Activated CD8-positive, alpha-beta memory T cell treated with anti-CD3 and anti-CD28 coated beads for 24 hours (primary cell): ENCODE measurements at regions not wholly inside any gene's neighbourhood (a gene's known extent, or its start where the extent isn't known, plus 50 kb on each side); places are given as distances from the start of the nearest gene placed in this dataset.

Source experiments
- DNase-seq: peaks from one replicate; pipeline ENCODE4 v3.0.0-alpha.2; 2020

DNA sequence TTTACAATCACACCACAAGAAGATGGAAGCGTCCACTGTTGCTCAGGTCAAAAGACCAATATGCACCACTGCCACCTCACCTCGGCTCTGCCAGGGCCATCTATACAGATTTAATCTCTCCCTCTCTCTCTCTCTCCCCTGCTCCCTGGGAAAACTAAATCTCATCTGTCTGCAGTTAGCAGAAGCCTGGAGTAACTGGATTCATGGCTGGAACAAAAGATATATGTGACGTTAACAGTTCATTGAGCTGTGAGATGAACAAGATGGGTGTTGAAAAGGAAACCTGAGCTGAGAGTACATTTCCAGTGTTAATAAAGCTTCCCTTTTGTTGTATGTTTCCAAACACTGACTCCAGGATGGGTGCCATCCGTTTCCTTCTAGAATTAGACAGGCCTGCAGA, 369.7 kb downstream of the CDK5RAP2 start:
- DNase-seq: no peak

DNA sequence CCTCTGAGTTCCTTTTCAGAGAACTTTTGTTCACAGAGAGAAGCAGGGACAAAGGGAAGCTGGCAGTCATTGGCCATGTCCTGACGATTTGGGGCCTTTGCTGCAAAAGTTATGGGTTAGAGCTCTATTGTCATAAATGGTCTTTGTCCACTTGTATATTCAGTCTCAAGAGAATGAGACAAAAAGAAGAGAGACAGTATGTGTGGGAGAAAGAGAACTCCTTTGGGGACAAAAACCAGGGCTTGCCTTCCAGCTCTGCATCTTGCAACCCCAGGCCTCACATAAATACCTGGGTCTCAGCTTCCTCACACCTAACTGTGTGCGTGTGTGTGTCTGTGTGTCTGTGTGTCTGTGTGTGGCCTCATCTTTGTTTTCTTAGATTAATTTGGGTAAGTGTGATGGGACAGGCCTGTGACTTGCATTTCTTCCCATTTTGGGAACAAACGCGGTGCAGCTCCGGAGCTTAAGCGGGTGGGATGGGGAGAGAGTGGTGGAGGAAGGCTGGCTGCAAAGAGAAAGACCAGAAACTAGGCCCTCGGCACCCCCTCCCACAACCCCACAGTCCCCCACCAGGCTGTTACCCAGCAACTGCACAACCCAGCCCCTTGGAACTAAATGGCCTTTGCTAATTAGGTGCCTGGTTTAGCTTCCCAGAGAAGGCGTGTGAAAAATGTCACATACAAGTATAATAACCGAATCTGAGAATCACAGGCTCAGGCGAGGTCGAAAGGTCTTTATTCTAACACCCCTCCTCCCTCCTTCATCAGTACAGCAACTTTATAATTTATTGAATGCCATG, 376.9 kb downstream of the CDK5RAP2 start:
- DNase-seq: no peak

DNA sequence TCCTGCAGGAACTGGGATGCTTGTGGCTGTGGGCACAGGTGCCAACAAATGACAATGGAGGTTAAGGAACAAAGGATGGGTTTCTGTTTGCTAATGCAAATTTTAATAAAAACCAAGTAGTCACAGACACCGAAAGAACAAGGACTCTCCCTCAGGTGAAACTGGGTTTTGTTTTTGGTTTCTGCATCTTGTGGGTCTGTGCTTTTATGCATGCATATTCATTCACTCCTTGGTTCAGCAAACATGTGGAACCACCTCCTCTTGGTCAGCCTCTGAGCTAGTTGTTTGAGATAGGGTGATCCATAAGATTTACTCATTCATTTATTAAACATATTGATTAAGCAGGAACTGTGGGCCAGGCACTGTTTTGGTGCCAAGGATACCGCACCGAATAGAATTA, 381.9 kb downstream of the CDK5RAP2 start:
- DNase-seq: no peak

DNA sequence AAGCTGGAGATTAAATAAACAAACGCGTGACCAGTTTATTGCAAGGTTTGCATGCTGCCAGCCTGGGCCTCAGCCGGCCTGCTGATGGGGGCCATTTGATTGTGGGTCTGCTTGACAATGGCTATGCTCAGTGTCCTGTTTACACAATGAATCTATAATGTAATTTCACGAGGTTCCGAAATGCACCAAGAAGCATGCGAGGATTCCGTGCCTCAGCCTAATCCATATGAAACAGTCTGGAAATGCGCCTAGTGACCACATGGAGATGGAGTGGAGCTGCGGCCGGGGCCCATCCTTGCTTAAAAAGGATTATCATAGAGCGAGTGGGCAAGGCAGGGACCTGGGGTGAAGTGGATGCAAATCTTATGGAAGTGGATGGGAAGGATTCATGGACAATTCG, 382.4 kb downstream of the CDK5RAP2 start:
- DNase-seq: no peak

DNA sequence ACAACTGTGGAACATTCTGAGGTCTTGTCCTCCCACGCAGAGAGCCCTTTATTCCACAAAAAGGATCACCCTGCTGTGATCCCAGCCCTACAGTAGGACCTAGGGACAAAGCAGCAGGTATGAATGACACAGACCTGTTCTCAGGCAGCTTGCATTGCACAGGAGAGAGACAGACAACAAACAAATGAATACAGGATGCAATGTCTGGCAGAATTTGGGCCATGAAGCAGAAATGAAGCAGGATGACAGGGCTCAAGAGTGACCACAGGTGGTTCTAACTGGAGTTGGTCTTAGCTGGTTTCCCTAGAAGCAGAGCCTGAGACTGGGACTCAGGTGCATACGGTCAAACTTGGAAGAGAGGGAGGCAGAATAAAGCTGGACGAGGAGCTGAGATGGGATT, 388.8 kb downstream of the CDK5RAP2 start:
- DNase-seq: no peak

DNA sequence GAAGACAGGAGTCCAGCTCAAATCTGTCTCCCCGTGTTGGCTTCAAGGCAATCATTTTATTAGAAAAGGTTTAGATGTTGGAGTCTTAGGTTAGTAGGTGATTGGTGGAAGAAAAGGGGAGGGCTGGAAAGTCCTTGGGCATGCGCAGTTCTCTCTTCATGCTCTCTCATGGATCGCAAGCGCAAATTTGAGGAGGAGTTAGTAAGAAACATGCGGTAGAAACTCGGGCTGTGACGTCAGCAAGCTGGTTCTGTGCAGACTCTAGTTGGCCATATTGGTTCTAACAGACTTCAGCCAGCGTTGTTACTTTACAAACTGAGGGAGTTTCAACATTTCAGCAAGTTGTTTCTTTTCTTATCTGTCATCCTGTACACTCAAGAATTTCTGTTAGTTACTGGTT, 392.2 kb downstream of the CDK5RAP2 start:
- no peak for DNase-seq

DNA sequence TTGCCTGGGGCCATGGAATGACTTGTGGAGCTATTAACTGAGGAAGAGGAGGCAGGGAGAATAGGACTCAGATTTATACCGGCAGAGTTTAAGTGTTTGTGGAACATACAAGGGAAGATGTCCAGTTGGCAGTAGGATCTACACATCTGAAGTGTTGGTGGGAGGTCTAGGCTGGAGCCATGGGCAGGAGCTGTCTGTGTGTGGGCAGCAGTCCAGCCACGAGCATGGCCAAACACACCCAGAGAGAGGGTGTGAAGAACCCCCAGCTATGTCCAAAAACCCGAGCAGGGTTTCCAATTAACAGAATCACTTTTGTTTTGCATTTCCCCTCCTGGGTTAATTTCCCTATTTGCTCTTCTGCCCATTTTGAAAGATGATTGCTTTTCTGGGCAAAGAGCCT, 393.7 kb downstream of the CDK5RAP2 start:
- DNase-seq: no peak

DNA sequence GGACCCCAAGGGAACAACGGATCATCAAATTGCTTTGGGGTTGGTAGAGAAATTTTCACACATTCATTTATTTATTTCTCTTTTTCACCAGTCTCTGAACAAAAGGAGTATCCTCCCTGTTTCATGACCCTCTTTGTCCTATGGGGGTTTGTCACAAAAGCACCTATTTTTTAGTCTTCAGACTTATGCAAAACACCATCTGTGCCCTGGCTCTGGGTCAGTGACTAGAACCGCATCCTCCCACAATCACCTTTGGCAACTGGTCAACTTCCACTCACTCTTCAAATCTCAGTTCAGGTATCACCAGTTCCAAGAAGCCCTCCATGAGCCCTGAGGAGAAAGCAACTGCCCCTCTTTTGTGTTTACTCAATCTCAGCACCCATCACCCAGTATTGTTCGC, 395.7 kb downstream of the CDK5RAP2 start:
- no peak for DNase-seq

DNA sequence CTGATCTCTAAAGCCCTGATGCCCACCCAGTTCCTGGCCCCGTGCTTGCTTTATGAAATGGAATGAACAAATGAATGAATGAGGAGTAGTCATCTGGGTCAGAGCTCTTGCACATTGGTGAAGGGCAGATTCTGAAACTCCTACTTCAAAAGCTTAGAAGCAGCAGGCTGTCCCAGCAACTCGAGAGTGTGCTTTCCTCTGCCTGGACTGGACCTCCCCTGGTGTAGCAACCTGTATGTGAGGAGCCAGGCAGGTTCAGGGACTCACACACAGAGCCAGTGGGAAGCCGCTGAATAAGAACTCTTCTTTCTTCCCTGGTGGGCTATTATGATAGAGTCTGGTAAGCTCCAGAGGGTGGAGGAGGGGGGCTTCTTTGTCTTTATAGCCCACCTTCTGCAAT, 396.4 kb downstream of the CDK5RAP2 start:
- DNase-seq: no peak

DNA sequence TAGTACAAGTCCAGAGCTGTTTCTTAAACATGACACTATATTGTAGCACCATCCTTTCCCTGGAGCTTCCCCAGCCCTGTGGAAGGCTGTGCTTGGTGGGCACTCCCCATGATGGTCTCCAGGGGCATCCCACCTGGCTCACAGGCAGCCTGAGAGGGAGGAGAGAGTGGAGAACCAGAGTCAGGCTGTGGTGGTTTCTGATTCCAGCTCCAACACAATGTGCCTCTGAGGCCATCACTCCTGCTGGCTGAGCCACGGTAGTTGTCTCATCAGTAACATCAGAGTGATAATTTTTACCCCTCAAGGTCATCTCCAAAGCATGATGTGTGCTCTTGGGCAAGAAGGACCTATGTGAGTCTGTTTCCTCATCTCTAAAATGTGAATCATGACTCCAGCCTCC, 398.0 kb downstream of the CDK5RAP2 start:
- DNase-seq: no peak

DNA sequence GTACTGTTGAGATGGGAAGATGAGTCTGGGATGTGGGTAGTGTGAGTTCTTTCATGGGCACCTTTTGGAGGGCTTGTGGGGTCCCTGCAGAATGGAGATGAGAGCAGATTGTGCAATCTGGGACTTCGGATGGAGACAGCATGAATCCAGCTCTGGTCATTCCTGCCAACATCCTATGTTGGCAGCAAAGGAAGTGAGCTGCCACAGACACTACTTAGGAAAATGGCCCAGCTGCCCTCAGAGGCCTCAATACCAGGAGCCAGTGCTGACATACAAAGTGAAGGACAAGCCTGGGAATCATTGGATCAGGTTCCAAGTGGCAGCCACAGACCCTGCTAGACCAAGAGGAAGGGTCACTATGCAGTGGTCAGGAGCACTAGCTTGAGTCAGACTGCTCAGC, 402.8 kb downstream of the CDK5RAP2 start:
- DNase-seq: no peak

DNA sequence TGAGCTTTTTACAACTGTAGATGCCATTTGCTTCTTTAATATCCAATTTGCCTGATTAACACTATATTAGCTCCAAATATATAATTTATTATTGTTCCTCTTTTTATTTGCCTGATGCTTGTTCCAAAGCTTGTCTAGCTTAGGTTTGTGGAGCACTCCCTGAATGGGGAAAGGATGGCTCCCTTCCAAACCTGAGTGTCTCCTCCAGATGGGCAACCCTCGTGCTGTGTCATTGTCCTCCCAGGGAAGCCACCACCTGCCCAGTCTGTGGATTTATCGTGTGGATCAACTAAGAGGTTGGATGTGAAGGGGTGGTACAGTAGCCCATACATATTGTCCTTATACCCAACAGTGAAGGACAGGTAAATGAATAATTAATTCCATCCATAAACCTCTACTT, 404.9 kb downstream of the CDK5RAP2 start:
- DNase-seq: no peak

DNA sequence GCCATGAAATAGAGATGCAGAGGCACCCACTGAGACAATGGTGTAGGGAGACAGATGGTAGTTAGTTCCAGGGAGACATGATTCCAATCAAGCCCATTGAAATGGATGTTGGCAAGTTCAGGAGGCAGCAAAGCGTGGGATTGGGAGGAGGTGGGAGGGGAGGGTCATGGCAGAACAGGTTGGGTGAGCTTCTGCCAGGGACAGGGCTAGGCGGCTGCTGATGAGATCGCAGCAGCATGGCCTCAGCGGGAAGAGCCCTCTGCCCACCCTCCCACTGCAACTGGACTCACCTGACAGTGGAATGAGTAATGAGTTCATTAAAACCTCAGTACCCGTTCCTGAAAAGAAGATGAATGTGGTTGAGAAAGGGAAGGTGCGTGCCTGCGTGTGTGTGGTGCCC, 418.2 kb downstream of the CDK5RAP2 start:
- no peak for DNase-seq

DNA sequence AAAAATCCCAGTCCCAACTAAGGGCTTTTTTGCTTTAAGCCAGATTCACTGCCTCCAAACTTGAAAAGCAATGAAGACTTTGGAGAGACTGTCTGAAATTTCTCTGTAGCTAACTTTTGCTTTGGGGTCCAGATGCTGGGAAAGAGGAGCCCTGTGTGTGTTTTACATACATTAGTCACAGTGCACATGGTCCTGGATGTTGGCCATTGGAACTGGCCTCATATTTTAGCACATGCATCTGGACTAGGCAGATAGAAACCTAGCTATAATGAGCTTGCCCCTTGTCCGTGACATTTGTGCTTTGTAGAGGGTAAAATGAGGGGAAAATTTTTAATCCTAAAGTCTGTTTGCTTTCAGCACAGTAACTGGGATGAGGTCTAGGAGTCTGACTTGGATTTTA, 421.7 kb downstream of the CDK5RAP2 start:
- DNase-seq: no peak

DNA sequence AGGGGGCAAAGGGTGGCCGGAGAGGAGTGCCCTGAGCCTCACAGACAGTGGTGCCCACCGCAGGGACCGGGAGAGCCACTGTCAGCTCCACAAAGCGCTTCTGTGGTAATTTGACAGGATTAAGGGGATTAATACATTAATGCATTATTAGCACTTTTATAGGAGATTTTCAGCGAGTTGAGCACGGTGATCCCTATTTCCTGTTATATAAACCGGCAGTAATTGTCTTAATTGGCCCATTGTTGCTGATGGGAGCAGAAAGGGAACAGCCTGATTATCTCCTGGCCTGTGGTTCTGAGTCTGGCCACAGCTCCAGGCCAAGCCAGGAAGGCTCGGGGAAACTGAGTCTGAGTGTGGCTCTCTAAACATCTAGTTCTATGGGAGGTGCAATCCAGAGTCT, 423.6 kb downstream of the CDK5RAP2 start:
- DNase-seq: no peak

DNA sequence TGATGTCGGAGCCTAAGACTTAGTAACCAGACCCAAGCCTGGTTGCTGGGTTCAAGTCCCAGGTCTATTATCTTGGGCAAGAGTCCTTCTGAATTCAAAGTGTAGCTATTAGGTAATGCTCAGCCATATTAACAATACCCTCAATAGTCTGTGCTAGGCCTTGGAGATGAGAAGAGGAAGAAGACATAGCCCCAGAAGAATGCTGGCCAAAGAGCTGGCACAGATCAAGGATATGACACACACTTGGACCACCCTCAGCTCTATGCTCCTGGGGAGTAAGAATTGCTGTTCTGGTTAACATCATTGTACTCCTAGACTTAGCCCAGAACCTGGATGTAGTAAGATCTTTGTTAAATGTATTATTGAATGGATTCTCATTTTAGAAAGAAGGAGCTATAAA, 426.7 kb downstream of the CDK5RAP2 start:
- DNase-seq: no peak

DNA sequence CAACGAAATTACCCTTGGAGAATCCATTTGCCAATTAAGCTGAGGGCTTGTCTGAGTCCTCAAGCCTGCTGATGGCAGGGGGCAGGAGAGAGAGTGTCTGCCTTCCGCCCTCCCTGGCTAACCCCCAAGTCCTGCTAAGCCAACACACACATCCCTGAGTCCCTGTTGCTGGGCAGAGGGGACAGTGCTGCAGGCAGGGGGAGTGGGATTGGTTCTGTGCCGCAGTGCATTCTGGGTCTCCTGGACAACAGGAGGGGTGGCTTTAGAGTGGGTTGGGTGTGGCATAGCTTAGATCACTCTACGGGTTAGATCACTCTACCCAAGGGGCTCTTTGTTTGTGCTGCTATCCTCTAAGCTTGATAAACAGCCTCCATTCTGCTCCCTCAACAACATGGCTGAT, 427.7 kb downstream of the CDK5RAP2 start:
- no peak for DNase-seq

DNA sequence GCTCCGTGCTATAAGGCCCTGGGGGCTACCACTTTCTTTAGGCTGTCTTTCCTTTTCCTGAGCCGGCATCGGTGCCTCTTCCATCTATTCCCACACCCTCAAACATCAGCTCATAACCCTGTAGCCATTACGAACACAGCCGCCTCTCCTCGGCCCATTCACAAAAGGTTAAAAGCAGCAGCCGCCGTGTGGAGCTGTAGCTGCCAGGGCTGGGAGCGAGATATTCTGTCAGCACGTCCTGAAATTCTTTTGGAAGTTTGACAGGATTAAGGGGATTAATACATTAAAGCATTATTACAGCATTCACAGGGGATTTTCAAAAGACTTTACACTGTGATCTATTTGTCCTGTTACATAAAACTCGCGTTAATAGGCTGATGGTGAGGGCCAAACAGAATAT, 428.2 kb downstream of the CDK5RAP2 start:
- no peak for DNase-seq

DNA sequence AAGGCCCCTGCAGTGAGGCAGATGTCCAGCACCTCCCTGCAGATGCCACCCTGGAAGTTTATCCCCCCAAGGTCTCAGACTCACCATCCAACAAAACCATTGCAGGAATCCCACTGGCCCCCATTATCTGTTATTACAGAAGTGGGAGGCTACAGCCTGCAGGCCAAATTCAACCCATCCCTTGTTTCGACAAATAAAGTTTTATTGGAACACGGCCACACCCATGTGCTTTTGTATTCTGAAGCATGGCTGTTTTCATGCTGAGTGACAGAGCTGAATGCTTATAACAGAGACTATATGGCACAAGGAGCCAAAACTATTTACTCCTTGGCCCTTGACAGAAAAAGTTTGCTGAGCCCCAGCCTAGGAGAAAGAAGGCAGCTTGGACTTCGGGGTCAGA, 428.8 kb downstream of the CDK5RAP2 start:
- no peak for DNase-seq

DNA sequence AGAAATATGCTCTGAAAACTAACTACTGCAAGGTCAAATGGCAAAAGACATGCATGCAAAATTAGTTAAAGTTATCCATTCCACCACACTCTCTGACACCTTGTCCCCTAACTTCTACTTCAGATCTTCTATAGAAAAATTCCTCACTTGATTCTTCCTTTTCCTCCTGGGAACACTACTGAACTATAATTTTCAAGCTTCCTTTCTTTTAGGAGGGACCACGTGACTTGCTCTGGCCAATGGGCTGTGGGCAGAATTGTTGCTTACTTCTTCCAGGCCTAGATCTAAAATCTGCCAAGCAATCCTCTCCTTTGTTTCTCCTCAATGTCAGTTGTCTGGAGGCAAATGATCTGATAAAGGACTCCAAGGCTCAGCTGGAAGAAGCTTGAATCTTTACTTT, 441.0 kb downstream of the CDK5RAP2 start:
- DNase-seq: no peak

DNA sequence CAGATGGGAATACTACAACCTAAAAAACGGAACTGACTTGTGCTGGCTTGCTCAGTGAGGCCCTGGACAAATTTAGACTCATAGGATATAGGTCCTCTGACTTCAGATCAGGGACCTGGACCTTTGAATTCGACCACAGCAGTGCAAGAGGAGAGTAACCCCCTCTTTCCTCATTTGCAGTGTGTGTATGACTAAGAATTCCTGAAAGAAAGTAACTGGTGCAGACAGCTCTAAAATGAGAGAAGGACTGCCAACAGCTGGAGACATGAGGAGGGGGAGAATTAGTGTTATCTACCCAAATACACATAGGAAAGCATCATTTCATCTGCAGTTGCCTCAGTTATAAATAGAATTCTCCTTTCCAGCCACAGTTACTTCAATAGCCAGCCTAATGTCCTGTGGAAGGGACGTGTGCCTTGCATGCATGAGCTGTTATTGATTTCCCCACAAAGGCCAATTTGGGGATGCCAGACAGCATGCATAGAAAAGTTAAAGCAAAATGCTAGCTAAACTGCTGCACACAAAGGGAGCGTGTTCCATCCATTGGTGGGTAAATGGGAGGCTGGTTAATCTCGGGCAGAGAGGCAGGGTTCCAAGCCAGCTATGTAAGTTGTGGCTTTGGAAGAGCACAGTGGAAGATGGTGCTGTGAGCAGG, 442.7 kb downstream of the CDK5RAP2 start:
- DNase-seq: no peak

DNA sequence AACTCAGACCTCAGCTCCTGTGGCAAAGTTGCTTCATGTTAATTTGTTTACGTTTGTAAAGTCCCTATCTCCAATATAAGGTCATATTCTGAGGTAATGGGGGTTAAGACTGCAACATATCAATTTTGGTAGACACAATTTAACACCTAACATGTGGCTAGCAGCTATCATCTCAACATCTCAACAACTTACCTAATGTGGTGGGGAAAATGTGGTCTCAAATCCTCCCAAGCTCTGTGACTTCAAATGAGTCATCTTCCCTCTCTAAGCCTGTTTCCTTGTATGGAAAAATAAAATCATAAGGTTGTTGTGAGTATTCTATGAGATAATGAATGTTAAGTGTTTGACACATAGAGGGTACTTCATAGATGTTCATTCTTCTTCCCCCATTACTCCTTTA, 443.3 kb downstream of the CDK5RAP2 start:
- no peak for DNase-seq

DNA sequence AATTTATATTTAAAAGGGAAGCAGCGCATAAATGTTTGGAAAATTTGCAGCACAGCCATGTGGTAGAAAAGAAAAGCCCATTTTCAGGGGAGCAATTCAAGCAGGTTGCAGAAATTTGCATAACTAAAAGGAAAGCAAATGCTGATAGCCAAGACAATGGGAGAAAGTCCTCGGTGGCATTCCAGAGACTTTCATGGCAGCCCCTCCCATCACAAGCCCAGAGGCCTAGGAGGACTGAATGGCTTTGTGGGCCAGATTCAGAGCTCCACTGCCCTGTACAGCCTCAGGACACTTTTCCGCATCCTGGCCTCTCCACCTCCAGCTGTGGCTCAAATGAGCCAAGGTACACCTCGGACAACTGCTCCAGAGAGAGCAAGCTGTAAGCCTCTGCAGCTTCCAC, 462.9 kb downstream of the CDK5RAP2 start:
- DNase-seq: no peak

DNA sequence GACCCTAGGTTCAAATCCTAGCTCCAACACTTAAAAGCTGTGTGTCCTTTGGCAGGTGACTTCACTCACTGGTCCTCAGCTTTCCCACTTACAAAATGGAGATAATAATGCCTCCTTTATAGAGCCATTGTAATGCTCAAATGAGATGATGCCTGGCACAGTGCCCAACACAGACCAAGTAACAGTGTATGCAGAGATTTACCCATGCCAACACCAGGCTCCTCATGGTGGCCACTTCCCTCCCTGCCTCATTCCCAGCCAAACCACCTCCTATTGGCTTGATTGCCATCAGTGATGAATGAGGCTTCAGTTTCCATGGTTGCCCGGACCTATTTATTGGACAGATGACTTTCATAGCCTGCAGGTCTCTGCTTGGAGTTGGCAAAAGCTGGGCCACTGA, 469.4 kb downstream of the CDK5RAP2 start:
- no peak for DNase-seq

DNA sequence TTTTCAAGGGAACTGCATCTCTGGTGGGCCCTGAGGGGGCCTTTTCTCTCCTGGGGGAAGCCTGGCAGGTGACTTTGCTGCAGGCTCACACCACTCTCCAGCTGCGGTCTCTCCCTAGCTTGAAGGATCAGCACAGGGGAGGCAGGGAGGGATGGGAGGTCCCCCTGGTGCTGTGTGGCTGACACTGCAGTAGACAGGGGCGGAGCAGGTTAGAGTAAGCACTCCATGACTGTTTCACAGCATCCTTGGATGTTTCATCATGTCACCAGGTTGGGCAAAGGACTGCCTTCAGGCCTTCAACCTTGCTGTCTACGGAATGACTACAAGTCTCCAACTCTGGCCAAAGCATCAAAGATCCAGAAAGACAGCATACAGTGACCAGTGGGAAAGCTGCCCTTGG, 470.7 kb downstream of the CDK5RAP2 start:
- no peak for DNase-seq
